HepG2 (cell line): ENCODE measurements at regions not wholly inside any gene's neighbourhood (a gene's known extent, or its start where the extent isn't known, plus 50 kb on each side); places are given as distances from the start of the nearest gene placed in this dataset.

Experiments used
- ARNTL ChIP-seq: sonication (generic); formaldehyde crosslinking; IDR thresholded peaks from 2 replicates; pipeline ENCODE4 v1.4.0; 2020; ENCODE audit warnings: mild to moderate bottlenecking, missing genetic modification reagents
- ATM ChIP-seq: fragments of 450-650 bp; IDR thresholded peaks from 2 replicates; pipeline ENCODE4 v1.7.1; 2017; ENCODE audit warnings: mild to moderate bottlenecking, borderline replicate concordance
- BCL6 ChIP-seq: IDR thresholded peaks from 2 replicates; pipeline ENCODE4 v1.6.1; 2016; ENCODE audit warnings: missing genetic modification reagents, missing compliant biosample characterization
- HBP1 ChIP-seq: IDR thresholded peaks from 2 replicates; pipeline ENCODE4 v1.6.1; 2016; ENCODE audit warnings: low read depth, control low read depth
- HNF1B ChIP-seq: sonication (generic); formaldehyde crosslinking; IDR thresholded peaks from 2 replicates; pipeline ENCODE4 v1.5.1; 2020; ENCODE audit warnings: mild to moderate bottlenecking, moderate library complexity, missing genetic modification reagents
- MXD1 ChIP-seq: sonication (generic); formaldehyde crosslinking; IDR thresholded peaks from 2 replicates; pipeline ENCODE4 v1.4.0; 2020; ENCODE audit warnings: mild to moderate bottlenecking, missing genetic modification reagents
- MYPOP ChIP-seq: sonication (generic); formaldehyde crosslinking; IDR thresholded peaks from 2 replicates; pipeline ENCODE4 v1.8.1; 2023; ENCODE audit warnings: mild to moderate bottlenecking, moderate library complexity, missing genetic modification reagents
- RERE ChIP-seq: IDR thresholded peaks from 2 replicates; pipeline ENCODE4 v1.6.1; 2016; ENCODE audit warnings: low read depth, missing genetic modification reagents, missing compliant biosample characterization
- REXO4 ChIP-seq: sonication (generic); formaldehyde crosslinking; IDR thresholded peaks from 2 replicates; pipeline ENCODE4 v1.8.0; 2022; ENCODE audit warnings: missing genetic modification reagents, mild to moderate bottlenecking, borderline replicate concordance
- XBP1 ChIP-seq: sonication (generic); formaldehyde crosslinking; IDR thresholded peaks from 2 replicates; pipeline ENCODE4 v1.5.0; 2020; ENCODE audit warnings: missing genetic modification reagents
- ZBTB3 ChIP-seq: sonication (generic); formaldehyde crosslinking; IDR thresholded peaks from 2 replicates; pipeline ENCODE4 v1.4.0; 2020; ENCODE audit warnings: low read depth, mild to moderate bottlenecking, moderate library complexity, missing genetic modification reagents, borderline replicate concordance
- ZFAT ChIP-seq: sonication (generic); formaldehyde crosslinking; conservative IDR thresholded peaks from 2 replicates; pipeline ENCODE4 v1.8.1; 2023; ENCODE audit warnings: missing genetic modification reagents, inconsistent platforms
- ZNF256 ChIP-seq: sonication (generic); formaldehyde crosslinking; conservative IDR thresholded peaks from 2 replicates; pipeline ENCODE4 v1.4.0; 2020; ENCODE audit warnings: missing genetic modification reagents
- ZNF317 ChIP-seq: sonication (generic); formaldehyde crosslinking; IDR thresholded peaks from 2 replicates; pipeline ENCODE4 v1.5.0; 2020; ENCODE audit warnings: mild to moderate bottlenecking, missing genetic modification reagents
- ZNF513 ChIP-seq: sonication (generic); formaldehyde crosslinking; conservative IDR thresholded peaks from 2 replicates; pipeline ENCODE4 v1.5.0; 2020; ENCODE audit warnings: missing genetic modification reagents
- ZNF703 ChIP-seq: sonication (generic); formaldehyde crosslinking; IDR thresholded peaks from 2 replicates; pipeline ENCODE4 v1.5.1; 2020; ENCODE audit warnings: missing genetic modification reagents, mild to moderate bottlenecking, moderate library complexity, borderline replicate concordance
- ZNF790 ChIP-seq: sonication (generic); formaldehyde crosslinking; IDR thresholded peaks from 2 replicates; pipeline ENCODE4 v1.8.0; 2022; ENCODE audit warnings: missing genetic modification reagents, mild to moderate bottlenecking, borderline replicate concordance
- ZSCAN9 ChIP-seq: IDR thresholded peaks from 2 replicates; pipeline ENCODE4 v1.6.1; 2016; ENCODE audit warnings: borderline replicate concordance

GRCh38 chr16:10297341-10298006 is 88.4 kb upstream of the ATF7IP2 start (continued):
- TF ChIP-seq HNF1B (CRISPR knock-in tag) (peak; percentile 67; the same call in 1 of the 2 replicates), RERE (0 out of 2 replicates have a peak, but pooled peaks have one; percentile 36), XBP1 (no peak), ZSCAN9 (no peak), ZNF703 (CRISPR knock-in tag) (no peak), ZBTB3 (CRISPR knock-in tag) (no peak), ATM (no peak), MXD1 (no peak), REXO4 (CRISPR knock-in tag) (no peak), BCL6 (CRISPR knock-in tag) (no peak), ZFAT (CRISPR knock-in tag) (no peak), ZNF317 (CRISPR knock-in tag) (no peak), ZNF256 (CRISPR knock-in tag) (no peak), MYPOP (CRISPR knock-in tag) (0 out of 2 replicates have a peak, but pooled peaks have one; percentile 41), HBP1 (CRISPR knock-in tag) (no peak), ARNTL (CRISPR knock-in tag) (no peak), ZNF790 (CRISPR knock-in tag) (no peak), ZNF513 (CRISPR knock-in tag) (no peak)
